Limb (tissue), 2 donors: ENCODE measurements at regions not wholly inside any gene's neighbourhood (a gene's known extent, or its start where the extent isn't known, plus 50 kb on each side); places are given as distances from the start of the nearest gene placed in this dataset.

Source experiments
- DNase-seq, 2 donors: peaks; one replicate each; pipeline ENCODE4 v3.0.0-alpha.2; 2016; ENCODE audit errors: extremely low spot score in 2 of 2

DNA sequence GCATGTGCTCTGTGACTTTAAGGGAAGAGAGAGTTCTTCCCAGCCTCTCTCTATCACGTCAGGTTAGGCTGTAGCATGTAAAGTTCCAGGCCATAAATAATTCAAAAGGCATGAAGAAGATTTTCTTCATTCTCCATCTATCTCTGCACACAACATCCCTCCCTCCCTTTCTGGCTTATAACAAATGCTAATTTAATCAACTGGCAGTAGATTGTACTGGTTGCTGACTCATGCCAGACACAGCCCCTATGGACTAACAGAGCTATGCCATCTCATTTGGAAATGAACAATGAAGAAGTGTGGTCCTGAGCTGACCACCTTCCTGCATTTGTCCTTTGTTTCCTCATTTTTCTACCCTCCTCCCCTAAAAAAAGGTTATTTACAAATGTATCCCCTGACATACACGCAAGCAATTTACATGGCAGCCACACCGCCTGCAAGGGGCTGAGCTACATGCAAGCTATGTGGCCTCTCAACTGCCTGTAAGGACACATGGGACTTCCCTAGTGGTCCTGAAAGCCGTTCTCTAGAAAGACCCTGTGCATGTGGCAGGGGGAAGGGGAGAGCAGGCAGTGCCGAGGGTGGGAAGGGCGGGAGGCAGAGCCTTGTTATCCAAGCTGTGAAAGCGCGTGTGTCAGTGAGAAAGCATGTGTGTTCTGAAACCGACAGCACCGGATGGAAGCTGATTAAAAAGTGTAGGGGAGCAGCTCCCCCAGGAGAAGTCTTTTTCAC, 90.9 kb upstream of the KLF7 start:
- DNase-seq: peak in 1 of 2 donors; percentile 32

DNA sequence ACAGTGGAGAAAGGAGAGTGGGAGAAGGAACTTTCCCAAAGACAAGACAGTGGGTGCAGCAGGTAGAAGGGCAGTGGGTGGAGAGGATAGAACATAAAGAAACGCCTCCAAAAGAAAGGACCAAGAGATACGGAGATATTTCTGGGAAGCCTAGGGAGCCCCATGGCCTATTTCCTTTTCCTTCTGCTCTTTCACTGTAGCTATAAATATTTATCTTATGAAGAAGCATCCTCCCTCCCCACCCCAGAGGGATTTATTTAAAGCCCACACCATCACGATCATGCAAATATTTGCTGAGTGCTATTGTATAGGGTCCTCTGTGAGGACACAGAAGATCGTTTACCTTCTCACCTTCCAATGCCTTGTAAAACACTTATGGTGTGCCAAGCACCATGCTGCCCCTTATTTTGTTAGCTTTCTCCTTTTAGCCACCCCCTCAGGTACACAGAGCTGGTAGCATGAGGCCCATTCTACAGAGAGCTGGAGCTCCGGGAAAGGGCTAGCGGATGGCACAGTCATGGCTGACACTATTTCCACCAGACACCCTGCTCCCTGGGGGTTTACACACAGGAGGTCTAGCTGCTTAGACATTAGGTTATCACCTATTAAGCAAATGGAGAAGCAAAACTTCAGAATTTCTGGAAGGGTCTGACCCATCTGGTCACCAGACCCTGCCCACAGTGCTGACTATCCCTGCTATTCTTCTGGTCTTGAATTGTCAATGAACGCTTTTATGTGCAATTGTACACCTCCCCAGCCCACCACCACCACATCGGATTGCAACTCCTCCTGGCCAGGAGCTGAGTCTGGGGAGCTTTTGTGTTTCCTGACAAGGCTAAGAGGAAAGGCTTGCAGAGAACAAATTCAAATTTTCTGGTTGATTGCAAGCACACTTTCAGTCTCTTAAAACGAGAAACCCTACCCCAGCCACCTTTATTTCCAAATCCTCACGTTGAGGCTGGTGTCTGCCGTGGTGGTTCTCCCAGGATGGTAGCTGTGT, 91.8 kb upstream of the KLF7 start:
- no peak for DNase-seq

DNA sequence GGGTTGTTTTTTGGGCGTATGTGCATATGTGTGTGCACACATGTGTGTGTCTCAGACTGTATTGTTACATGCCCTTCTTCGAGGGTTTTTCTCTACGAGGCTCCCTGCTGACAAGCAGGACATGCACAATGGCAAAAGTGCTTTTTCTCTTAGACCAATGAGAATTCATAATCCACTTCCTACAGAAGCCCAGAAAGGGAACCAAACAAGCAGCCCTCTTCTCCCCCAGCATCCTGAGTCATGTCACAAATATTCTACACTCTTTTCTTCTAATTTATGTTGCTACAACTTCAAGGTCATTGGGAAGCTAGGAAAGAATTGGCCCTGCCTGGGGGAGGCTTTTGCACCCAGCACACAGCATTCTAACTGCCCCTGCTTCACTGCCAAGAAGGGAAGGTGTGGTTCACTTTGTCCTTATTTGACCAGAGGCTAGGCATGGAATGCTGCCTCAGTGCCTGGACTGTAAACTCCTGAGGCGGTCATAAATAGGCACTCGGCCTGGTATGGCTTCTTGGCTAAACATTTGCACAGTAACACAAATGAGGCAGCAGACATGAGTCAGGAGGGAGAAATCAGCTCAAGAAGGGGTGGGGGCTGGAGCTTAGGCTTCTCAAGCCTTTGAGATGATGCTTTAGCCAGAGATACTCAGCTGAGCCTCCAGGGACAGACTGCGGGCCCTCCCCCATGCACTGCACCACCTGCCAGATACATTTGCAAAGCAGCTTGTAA, 92.7 kb upstream of the KLF7 start:
- DNase-seq: peak in 1 of 2 donors; percentile 44

DNA sequence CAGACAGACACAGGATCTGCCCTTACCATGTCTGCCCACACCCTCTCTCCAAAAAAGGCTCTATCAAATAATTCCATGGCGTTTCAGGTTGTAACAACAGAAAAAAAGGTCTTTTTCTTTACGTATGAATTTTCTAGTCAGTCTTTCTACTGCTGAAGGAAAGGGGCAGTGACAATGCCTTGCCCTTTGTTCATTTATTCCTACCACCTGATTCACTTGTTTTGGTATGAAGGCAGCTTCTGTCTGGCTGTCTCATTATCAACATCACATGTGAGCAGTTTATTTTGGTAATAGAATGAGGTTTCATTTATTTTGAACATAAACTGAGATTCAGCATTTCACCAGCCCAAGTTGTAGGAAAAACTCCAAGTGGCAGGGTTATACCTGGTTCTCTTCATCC, 94.3 kb upstream of the KLF7 start:
- DNase-seq: no peak

DNA sequence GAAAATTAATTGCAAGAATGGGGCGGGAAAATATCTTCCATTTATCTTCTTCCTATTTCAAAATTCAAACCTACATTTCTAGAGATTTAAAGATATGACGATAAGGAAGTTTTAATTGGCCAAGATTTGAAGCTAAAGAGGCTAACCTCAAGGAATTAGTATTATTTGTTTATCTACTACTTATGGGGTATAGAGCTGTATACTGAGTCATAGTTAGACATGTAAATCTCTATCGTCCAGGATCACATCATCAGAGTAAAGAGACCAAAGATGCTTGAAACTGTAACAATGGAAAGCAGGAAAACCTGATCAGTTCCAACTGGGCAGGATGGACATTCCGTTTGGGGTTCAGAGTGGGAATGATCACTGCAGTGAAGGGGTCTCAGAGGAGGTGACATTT, 95.2 kb upstream of the KLF7 start:
- no peak for DNase-seq

DNA sequence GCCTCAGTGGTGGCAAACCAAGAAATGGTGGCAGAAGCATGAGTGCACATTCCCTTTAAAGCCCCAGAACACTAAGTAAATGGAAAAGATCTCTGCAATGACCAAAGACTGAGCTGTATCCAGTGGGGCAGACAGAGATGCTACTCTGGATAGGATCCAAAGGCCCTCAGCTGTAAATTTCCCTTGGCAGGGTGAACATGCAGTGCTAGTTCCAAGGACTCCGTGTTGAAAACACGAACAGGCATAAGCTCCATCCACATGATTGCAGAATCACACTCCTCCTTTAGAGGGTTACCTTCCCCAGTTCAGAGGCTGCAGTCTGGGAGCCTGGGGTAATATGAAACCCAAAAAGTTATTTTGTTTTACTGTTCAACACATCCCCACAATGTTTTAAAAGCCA, 98.6 kb upstream of the KLF7 start:
- DNase-seq: no peak

DNA sequence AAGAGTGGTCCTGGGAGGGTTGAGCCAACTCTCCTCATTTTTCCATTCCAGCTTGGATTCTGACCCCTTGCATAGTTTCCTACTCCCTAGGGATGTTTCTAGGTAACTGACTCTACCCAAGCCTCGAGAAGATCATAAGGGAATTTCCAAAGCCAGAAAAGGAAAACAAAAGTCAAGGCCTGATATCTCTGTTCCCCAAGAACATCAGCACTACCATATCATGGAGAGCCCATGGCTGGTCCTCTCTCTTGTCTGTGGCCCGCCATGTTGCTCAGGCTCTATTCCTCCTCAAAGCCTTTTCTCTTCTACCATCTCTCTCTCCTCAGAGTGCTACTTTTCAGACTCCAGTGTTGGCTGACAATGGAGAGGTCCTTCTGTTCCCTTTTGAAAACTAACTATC, 99.6 kb upstream of the KLF7 start:
- DNase-seq: no peak

DNA sequence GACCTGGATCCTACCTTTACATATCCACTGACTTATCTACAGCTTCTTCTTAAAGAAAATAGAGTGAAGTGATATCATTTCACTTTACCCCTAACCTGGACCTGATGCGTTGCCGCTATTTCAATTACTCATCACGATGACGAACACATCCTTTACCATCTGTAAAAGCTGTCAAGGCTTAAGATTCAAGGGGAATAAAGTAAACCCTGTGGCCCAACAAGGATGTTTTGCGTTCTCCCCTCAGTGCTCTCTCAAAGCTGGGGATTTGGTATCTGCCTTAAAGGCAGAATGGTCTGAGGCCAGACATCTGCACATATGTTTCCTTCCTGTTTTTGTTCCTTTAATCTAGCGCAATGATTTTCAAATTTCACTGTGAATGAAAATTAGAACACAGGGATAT, 100.1 kb upstream of the KLF7 start:
- no peak for DNase-seq

DNA sequence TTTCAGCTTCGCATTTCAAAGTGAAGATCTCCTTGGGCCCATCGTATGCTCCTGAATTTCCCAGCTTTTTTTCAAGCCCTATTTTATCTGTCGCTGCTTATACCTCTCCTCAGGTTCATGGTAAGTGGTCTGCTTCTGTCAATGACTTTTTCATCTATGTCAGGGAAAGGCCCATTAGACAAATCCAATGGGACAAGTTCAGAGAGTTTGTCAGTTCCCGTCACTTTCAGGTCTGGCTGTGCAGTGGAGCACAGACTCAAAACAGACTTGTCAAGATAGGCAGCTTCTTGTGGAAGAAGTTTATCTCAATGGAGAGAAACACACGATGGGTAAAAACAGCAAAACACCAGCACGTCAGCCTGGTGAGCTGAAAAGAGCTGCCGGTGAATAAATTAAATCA, 100.9 kb upstream of the KLF7 start:
- DNase-seq: no peak

DNA sequence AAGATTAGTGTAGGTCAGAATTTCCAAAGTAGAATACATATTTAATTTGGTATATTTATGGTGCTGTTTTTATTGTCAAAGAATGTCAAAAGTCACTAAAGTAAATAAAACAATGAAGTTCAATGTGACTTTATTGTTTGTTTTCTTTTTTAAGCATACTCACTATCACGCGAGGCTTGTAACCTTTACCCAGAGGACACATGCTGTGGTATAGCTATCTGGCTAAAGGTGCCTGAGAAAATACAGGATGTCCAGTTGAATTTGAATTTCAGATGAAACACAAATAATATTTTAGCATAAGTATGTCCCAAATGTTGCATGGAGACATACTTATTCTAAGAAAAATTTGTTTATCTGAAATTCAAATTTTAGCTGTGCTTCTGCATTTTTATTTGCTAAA, 103.3 kb upstream of the KLF7 start:
- DNase-seq: no peak

DNA sequence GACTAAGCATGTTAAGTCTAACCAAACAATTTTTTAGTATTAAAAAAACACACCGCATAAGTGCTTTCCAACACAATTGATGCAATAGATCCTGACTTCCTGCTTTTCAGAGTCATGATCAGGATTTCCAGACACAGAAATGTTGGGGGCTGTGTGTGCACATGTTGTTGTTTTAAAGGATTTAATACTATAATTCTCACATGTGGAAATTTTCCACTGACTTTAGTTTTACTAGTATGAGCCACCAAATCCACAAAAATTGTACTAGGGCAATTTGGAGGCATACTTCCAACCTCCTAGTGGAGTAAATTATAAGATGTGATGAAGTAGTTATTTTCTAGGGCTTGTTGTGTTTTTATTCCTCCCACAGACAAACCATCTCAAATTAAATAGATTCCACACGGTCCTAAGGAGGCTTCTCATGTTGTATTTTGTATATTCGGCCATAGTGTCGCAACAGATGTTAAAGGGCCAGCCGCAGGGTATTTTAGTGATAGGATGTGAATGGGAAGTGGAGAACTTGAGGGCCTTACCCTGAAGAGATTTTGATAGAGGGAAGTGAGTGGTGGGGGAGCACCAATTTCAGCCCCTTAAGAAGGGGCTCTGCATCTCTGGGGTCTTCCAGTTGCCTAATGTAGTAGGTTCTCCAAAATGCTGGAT, 108.9 kb upstream of the KLF7 start:
- DNase-seq: no peak

DNA sequence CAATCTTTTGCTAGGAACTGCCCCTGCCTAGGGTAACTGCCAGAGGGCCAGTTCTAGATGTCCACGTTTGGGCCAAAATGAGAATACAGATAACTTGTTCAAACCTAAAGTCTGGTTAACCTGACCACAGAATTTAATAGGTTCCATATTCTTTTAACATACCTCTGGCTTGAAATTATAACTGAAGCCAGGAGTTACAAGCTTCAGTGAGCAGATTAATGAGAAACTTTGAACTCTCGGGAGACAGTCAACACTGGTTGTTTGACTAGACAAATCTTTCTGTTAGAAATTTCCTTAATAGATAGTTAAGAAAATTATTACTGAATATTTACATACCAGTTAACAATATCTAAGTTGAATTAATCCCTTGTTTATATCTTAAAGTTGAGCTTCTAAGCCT, 110.0 kb upstream of the KLF7 start:
- DNase-seq: no peak

DNA sequence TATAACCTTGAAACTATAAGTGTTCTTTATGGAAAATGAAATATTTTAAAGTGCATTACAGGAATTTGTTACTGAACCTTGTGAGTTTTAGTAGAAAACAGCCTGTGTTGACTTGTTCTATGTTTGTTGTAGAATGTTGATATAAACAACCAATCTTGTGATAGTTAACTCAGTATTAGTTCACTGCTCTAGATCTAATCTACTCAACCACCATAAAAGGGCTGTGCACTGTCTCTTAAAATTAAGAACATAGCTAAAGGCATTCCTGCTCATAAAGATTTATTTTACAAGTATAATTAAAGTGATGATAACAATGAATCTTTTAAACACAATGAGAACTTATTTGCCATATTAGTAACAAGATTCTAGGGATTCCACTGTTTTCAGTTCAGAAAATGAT, 110.5 kb upstream of the KLF7 start:
- DNase-seq: no peak

DNA sequence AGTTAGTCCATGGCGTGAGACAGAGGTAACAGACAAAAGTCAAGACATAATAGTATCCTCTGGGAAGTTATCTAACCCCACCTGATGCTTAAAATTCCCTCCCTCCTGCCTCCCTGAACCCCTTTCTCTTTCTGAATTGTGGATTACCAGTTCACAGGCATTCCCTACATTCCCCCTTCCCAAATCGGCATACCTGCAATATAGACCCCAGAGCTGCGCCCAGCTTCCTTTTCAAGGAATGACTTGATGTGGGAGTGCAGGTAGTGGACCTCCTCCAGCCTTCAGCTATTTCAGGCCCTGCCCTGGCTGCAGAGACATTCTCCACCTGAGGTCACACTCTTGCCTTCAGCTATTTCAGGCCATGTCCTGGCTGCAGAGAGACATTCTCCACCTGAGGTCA, 111.1 kb upstream of the KLF7 start:
- no peak for DNase-seq

DNA sequence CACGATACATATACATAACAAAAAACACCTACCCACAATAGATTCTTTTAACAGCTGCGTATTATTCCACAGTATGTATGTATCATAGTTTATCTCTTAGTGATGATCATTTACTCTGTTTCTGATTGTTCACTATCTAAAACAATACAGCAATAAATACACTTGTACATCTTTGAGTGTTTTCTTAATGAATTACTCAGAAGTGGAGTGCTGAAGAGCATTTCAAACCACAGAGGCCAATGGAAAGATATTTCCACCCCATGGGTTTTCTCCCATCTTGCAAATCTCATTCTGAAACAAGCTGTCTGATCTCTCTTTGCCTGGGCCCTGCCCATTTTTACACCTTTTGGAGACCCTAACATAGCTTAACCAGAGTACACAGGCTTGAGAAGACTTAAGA, 113.8 kb upstream of the KLF7 start:
- DNase-seq: no peak

DNA sequence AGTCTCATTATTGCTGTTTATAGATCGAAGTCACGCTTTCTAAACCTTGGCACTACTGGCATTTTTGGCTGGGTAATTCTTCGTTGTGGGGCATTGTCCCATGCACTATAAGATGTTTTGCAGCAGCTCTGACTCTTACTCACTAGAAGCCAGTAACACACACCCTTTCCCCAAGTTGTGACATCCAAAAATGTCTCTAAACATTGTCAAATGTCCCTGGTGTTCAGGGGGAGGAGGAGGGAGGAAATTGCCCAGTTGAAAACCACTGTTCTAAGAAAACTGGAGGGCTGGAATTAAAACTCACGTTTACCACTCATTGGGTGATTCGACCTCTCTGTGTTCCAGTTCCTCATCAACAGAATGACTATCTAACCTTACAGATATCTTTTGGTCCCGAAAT, 115.7 kb upstream of the KLF7 start:
- DNase-seq: no peak

DNA sequence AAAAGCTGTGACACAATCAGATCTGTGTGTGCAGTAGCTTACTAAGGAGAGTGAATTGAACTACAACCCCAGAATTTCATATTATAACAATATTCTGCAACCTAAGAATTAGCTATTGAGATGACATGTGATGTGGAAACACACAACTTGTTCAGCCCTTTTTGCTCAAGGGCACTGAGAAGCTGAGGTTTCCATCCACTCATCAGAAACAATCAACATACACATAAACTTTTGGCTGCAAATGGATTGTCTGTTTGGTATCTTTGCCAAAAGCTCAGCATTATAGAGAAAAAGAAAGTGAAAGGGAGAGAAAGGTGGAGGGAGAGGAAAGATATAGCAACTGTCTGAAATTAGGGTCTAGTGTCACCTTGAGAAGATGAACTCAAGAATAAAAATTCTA, 117.2 kb upstream of the KLF7 start:
- DNase-seq: no peak

DNA sequence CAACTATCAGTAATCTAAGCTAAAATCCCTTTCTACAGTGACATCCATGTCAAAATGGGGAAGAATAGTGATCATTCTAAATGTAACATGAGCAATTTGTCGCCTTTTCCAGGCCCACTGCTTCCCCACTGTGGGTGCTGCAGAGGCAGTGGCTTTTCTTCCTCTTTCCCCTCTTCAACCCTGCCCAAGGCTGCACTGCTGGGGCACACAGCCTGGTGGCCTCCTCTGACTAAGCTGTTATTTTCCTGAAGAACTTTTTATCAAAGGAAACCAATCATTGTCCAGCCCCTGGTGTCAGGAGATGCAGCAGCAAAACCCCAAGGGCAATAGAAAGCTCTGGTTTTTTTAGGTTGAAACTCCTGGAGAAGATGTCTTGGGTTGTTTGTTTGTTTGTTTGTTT, 117.6 kb upstream of the KLF7 start:
- no peak for DNase-seq

DNA sequence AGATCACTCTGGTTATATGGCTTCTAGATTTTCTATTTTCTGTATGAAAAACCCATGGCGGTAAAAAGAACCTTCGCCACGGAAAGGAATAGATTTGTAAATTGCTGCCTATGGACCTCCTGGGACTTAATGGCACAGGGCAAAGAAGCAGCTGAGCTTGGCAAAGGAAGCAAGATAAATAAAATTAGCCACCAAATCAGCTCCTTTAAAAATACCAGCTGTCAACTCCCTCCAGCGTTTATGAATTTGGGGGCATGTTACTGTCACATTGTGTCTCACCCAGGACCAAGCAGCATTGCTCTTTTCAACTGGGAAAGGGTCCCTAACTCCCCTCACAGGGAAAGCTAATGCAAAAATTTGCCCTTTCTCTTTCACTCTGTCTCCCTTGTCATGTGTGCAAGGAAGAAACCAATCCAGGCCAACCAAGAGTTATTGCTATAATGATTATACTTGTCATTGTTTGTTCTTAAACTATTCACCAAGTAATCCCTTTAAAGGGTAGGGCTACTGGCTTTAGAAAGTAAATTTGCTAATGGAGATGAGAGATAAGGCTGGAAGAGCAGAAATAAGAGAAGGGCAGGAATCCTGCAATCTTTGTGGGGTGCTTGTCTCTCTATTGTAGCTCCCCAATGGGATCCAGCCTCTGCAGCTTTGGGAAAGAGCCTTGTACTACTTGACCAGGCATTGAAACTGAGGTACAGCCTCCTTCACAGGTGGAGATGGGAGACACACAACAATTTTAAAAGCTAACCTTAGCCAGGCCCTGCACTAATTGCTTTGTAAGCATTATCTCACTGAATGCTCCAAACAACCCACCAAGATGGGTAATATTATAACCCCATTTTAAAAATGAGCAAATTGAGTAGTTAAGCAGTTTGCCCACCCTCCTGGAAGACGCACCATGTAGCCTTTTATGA, 119.1 kb upstream of the KLF7 start:
- DNase-seq: no peak

DNA sequence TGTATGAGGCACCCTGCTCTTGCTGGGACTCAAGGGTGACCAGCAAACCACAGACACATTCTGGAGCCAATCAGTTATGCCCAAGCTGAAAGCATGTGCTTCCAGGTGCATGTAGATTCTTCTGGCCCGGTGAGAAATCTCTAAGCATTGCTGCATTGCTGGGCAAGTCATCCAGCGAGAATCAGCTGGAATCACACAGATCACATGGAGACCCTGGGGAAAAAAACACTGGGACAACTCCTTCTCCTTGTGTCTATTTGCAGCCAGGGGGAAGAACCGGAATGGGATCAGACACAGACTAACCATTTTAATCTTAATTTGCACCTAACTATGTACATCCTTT, 119.7 kb upstream of the KLF7 start:
- no peak for DNase-seq

DNA sequence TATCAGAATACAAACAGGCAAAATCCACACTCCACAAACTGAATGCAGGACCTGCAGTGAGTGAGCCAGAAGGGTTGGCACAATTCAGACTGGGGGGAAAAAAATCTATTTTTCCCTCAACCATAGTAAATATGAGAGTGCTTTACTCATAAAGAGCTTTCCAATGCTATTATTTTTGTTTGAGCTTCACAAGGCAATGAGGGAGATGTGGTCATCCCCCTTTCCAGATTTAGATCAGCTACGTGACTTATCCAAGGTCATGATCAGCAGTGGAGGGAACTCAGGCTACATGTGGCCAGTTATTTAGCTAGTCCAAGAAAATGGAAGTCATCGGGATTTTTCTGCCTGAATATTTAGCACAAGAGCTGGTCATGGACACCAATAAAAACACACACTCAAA, 120.4 kb upstream of the KLF7 start:
- DNase-seq: no peak
